ENCODE measurements at regions not wholly inside any gene's neighbourhood (a gene's known extent, or its start where the extent isn't known, plus 50 kb on each side); places are given as distances from the start of the nearest gene placed in this dataset.

GRCh38 chr12:23169696-23170013 lies 544.7 kb downstream of the ETNK1 start:
- no peaks in the 10 kb centered on the region for H3K27me3 ChIP-seq (replicated peaks; ENCODE audit: insufficient read depth)
- H3K9me3 ChIP-seq (ENCODE audit: low read depth), result no peaks in the 10 kb centered on the region
- no peak overlapping the region for H3K9ac ChIP-seq
- TF ChIP-seq EZH2phosphoT487 (IDR thresholded peaks at IDR 0.05; ENCODE audit: insufficient read depth, low read depth) (no peak), EZH2 (IDR thresholded peaks at IDR 0.05; ENCODE audit: insufficient read depth, poor library complexity, severe bottlenecking) (no peak)
- no peaks in the 10 kb centered on the region for H3K36me3 ChIP-seq (ENCODE audit: low read depth)
- no peaks in the 10 kb centered on the region for H3K79me2 ChIP-seq (ENCODE audit: insufficient read depth)
- H3K4me1 ChIP-seq (ENCODE audit: insufficient read depth), result no peaks in the 10 kb centered on the region
- H2AFZ ChIP-seq, result no peak overlapping the region
- 6 to 8% methylated on average over 3 of the region's 3 CpGs for WGBS, 2 experiments (ENCODE audit: low coverage in 1 of 2, low lambda C conversion rate in 2 of 2, missing lambda C conversion rate in 2 of 2)
- no peaks in the 10 kb centered on the region for H4K20me1 ChIP-seq (ENCODE audit: insufficient read depth)
- H3K27ac ChIP-seq, result no peak overlapping the region
- H3K4me3 ChIP-seq, result no peak overlapping the region
- H3K4me2 ChIP-seq (ENCODE audit: unreplicated experiment), result no peak overlapping the region
- in situ Hi-C loops (cut with MboI), result no loop called here
- no peak for DNase-seq
- H3F3A ChIP-seq (ENCODE audit: insufficient read depth), result no peaks in the 10 kb centered on the region
- H3K9me2 ChIP-seq (ENCODE audit: insufficient read depth), result no peaks in the 10 kb centered on the region

DNA sequence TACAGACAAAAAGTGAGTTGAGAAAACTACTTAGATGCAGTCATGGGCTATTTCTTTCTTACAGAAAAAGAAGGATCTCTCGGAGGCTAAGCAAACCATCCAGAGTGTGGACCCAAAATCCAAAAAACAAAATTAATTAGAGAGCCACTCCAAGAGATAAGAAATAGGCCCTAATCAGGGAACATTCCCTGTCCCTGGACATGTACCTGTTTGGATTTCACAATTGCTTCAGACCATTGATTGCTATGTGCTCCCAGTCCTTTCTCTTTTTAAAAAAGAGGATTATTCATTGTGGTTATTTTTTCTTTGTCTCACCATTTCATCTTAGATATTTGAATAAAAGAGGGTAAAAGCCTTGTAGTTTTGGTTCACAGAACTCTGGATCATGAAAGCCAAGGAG lies 549.9 kb downstream of the ETNK1 start:
- H3K79me2 ChIP-seq (ENCODE audit: insufficient read depth), result no peaks in the 10 kb centered on the region
- no peak for DNase-seq
- no peak overlapping the region for H3K4me2 ChIP-seq (ENCODE audit: unreplicated experiment)
- H3K9me3 ChIP-seq (ENCODE audit: low read depth), result no peaks in the 10 kb centered on the region
- no peaks in the 10 kb centered on the region for H3F3A ChIP-seq (ENCODE audit: insufficient read depth)
- H3K4me3 ChIP-seq, result no peak overlapping the region
- TF ChIP-seq EZH2phosphoT487 (IDR thresholded peaks at IDR 0.05; ENCODE audit: insufficient read depth, low read depth) (no peak), EZH2 (IDR thresholded peaks at IDR 0.05; ENCODE audit: insufficient read depth, poor library complexity, severe bottlenecking) (no peak)
- in situ Hi-C loops (cut with MboI), result no loop called here
- no peak overlapping the region for H2AFZ ChIP-seq
- no peaks in the 10 kb centered on the region for H4K20me1 ChIP-seq (ENCODE audit: insufficient read depth)
- no peaks in the 10 kb centered on the region for H3K36me3 ChIP-seq (ENCODE audit: low read depth)
- H3K27ac ChIP-seq, result no peak overlapping the region
- H3K9ac ChIP-seq, result no peak overlapping the region
- H3K9me2 ChIP-seq (ENCODE audit: insufficient read depth), result no peaks in the 10 kb centered on the region
- WGBS, 2 experiments (ENCODE audit: low coverage in 1 of 2, low lambda C conversion rate in 2 of 2, missing lambda C conversion rate in 2 of 2), result 14% methylated on average over 1 of the region's 1 CpG
- H3K27me3 ChIP-seq (replicated peaks; ENCODE audit: insufficient read depth), result no peaks in the 10 kb centered on the region
- no peaks in the 10 kb centered on the region for H3K4me1 ChIP-seq (ENCODE audit: insufficient read depth)

DNA sequence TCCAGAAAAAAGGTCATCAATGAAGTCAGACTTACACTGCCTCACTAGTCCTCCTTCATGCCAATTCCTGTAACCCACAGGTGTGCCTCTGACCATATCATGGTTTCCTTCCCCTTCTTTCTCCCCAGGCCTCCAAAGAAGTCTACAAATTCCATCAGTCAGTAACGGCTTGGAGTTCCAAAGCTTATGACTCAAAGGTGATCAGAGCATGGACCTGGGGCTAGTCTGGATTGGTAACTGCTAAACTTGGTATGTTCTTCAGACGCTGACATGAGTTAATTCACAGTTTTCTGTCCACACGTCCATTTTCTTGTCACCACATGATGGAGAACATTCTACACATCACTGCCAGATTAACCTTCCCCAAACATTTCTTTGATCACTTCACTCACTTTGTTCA lies 560.4 kb downstream of the ETNK1 start:
- H3K27me3 ChIP-seq (replicated peaks; ENCODE audit: insufficient read depth), result no peaks in the 10 kb centered on the region
- no peak overlapping the region for H3K4me3 ChIP-seq
- H3F3A ChIP-seq (ENCODE audit: insufficient read depth), result no peaks in the 10 kb centered on the region
- no peak for TF ChIP-seq EZH2phosphoT487 (IDR thresholded peaks at IDR 0.05; ENCODE audit: insufficient read depth, low read depth)
- TF ChIP-seq EZH2 (IDR thresholded peaks at IDR 0.05; ENCODE audit: insufficient read depth, poor library complexity, severe bottlenecking), result no peak
- no peaks in the 10 kb centered on the region for H3K9me3 ChIP-seq (ENCODE audit: low read depth)
- H2AFZ ChIP-seq, result no peak overlapping the region
- H3K36me3 ChIP-seq (ENCODE audit: low read depth), result no peaks in the 10 kb centered on the region
- H3K9ac ChIP-seq, result no peak overlapping the region
- no peak for DNase-seq
- in situ Hi-C loops (cut with MboI), result no loop called here
- no peaks in the 10 kb centered on the region for H4K20me1 ChIP-seq (ENCODE audit: insufficient read depth)
- no peak overlapping the region for H3K4me2 ChIP-seq (ENCODE audit: unreplicated experiment)
- H3K4me1 ChIP-seq (ENCODE audit: insufficient read depth), result no peaks in the 10 kb centered on the region
- no peaks in the 10 kb centered on the region for H3K79me2 ChIP-seq (ENCODE audit: insufficient read depth)
- no peaks in the 10 kb centered on the region for H3K9me2 ChIP-seq (ENCODE audit: insufficient read depth)
- no peak overlapping the region for H3K27ac ChIP-seq
- 21 to 26% methylated on average over 3 of the region's 3 CpGs for WGBS, 2 experiments (ENCODE audit: low coverage in 1 of 2, low lambda C conversion rate in 2 of 2, missing lambda C conversion rate in 2 of 2)

- Histone ChIP-seq H3K4me1 (ENCODE audit: insufficient read depth) (no peaks in the 10 kb centered on the region), H3F3A (ENCODE audit: insufficient read depth) (no peaks in the 10 kb centered on the region), H3K4me3 (no peak overlapping the region), H3K27me3 (replicated peaks; ENCODE audit: insufficient read depth) (no peaks in the 10 kb centered on the region), H3K9me2 (ENCODE audit: insufficient read depth) (no peaks in the 10 kb centered on the region), H3K9me3 (ENCODE audit: low read depth) (no peaks in the 10 kb centered on the region), H3K79me2 (ENCODE audit: insufficient read depth) (no peaks in the 10 kb centered on the region), H2AFZ (no peak overlapping the region), H3K4me2 (ENCODE audit: unreplicated experiment) (no peak overlapping the region), H3K36me3 (ENCODE audit: low read depth) (no peaks in the 10 kb centered on the region), H3K9ac (no peak overlapping the region), H3K27ac (no peak overlapping the region), H4K20me1 (ENCODE audit: insufficient read depth) (no peaks in the 10 kb centered on the region)
- no peak for DNase-seq
- in situ Hi-C loops (cut with MboI), result no loop called here
- TF ChIP-seq EZH2 (IDR thresholded peaks at IDR 0.05; ENCODE audit: insufficient read depth, poor library complexity, severe bottlenecking), result no peak
- TF ChIP-seq EZH2phosphoT487 (IDR thresholded peaks at IDR 0.05; ENCODE audit: insufficient read depth, low read depth), result no peak
Measured at GRCh38 chr12:23186950-23187349, 562.0 kb downstream of the ETNK1 start.

- no peaks in the 10 kb centered on the region for H3K9me2 ChIP-seq (ENCODE audit: insufficient read depth)
- WGBS, 2 experiments (ENCODE audit: low coverage in 1 of 2, low lambda C conversion rate in 2 of 2, missing lambda C conversion rate in 2 of 2), result 45 to 51% methylated on average over 2 of the region's 2 CpGs
- no peaks in the 10 kb centered on the region for H3K9me3 ChIP-seq (ENCODE audit: low read depth)
- no peaks in the 10 kb centered on the region for H4K20me1 ChIP-seq (ENCODE audit: insufficient read depth)
- no peak overlapping the region for H3K27ac ChIP-seq
- no peak overlapping the region for H3K4me3 ChIP-seq
- H3K36me3 ChIP-seq (ENCODE audit: low read depth), result no peaks in the 10 kb centered on the region
- H3K79me2 ChIP-seq (ENCODE audit: insufficient read depth), result no peaks in the 10 kb centered on the region
- H3F3A ChIP-seq (ENCODE audit: insufficient read depth), result no peaks in the 10 kb centered on the region
- H3K27me3 ChIP-seq (replicated peaks; ENCODE audit: insufficient read depth), result no peaks in the 10 kb centered on the region
- no peak overlapping the region for H3K4me2 ChIP-seq (ENCODE audit: unreplicated experiment)
- H3K9ac ChIP-seq, result no peak overlapping the region
- DNase-seq, result no peak
- in situ Hi-C loops (cut with MboI), result no loop called here
- TF ChIP-seq EZH2phosphoT487 (IDR thresholded peaks at IDR 0.05; ENCODE audit: insufficient read depth, low read depth) (no peak), EZH2 (IDR thresholded peaks at IDR 0.05; ENCODE audit: insufficient read depth, poor library complexity, severe bottlenecking) (no peak)
- no peak overlapping the region for H2AFZ ChIP-seq
- no peaks in the 10 kb centered on the region for H3K4me1 ChIP-seq (ENCODE audit: insufficient read depth)
Measured at GRCh38 chr12:23193552-23193951, 568.6 kb downstream of the ETNK1 start.

All from GM23248 (cell line).